Tibial nerve (tissue), 4 donors: ENCODE measurements at regions not wholly inside any gene's neighbourhood (a gene's known extent, or its start where the extent isn't known, plus 50 kb on each side); places are given as distances from the start of the nearest gene placed in this dataset.

Source experiments
- DNase-seq, 2 donors: peaks; one replicate each; pipeline ENCODE4 v3.0.0-alpha.2; 2019; ENCODE audit warnings: low spot score in 2 of 2
- H3K27ac ChIP-seq, 4 donors: fragments of 200-600 bp; sonication (generic) in 3 of 4; one replicate each; pipeline ENCODE4 v1.5.1; 2017 to 2019; ENCODE audit warnings: mild to moderate bottlenecking in 1 of 4
- H3K27me3 ChIP-seq, 2 donors: fragments of 200-600 bp; sonication (generic) in 1 of 2; one replicate each; pipeline versions ENCODE4 v1.5.1 to v1.6.0; 2017 to 2019
- H3K36me3 ChIP-seq, 3 donors: fragments of 200-600 bp; sonication (generic); one replicate each; pipeline ENCODE4 v1.5.1; 2018 to 2019
- H3K4me1 ChIP-seq, 4 donors: fragments of 200-600 bp; sonication (generic) in 3 of 4; one replicate each; pipeline ENCODE4 v1.5.1; 2017 to 2019
- H3K4me3 ChIP-seq, 4 donors: fragments of 200-600 bp; sonication (generic) in 3 of 4; one replicate each; pipeline ENCODE4 v1.5.1; 2017 to 2019; ENCODE audit warnings: mild to moderate bottlenecking in 1 of 4, moderate library complexity in 1 of 4
- H3K9me3 ChIP-seq, 4 donors: fragments of 200-600 bp; sonication (generic) in 3 of 4; one replicate each; pipeline ENCODE4 v1.5.1; 2017 to 2019
- CTCF ChIP-seq, 5 experiments: fragments of 200-600 bp in 3 of 5; fragments of 450-650 bp in 2 of 5; sonication (generic) in 3 of 5; IDR thresholded peaks; one replicate each; pipeline ENCODE4 v1.5.1; 2016 to 2019; ENCODE audit warnings: antibody characterized with exemption in 5 of 5, mild to moderate bottlenecking in 3 of 5, moderate library complexity in 2 of 5
- EP300 ChIP-seq, 2 donors: sonication (generic); formaldehyde crosslinking; IDR thresholded peaks; one replicate each; pipeline ENCODE4 v1.6.1; 2017; ENCODE audit warnings: antibody characterized with exemption in 2 of 2, mild to moderate bottlenecking in 1 of 2
- POLR2A ChIP-seq, 2 donors: fragments of 450-650 bp; IDR thresholded peaks; one replicate each; pipeline ENCODE4 v1.6.1; 2017; ENCODE audit warnings: antibody characterized with exemption in 2 of 2, mild to moderate bottlenecking in 2 of 2, moderate library complexity in 2 of 2
- WGBS, 2 donors: methylation state at CpG; one replicate each; pipeline ENCODE4 v1.1.5; 2018; 5-methylcytosine and 5-hydroxymethylcytosine counted together

- H3K4me1 ChIP-seq = no peaks in the 10 kb centered on the region
- no peak overlapping the region for H3K27ac ChIP-seq
- TF ChIP-seq POLR2A (IDR thresholded peaks at IDR 0.05) = no peak
- no peak for TF ChIP-seq CTCF (IDR thresholded peaks at IDR 0.05)
- TF ChIP-seq EP300 (IDR thresholded peaks at IDR 0.05) = no peak
- DNase-seq = no peak
- no peaks in the 10 kb centered on the region for H3K9me3 ChIP-seq
- H3K36me3 ChIP-seq = no peaks in the 10 kb centered on the region
- H3K4me3 ChIP-seq = no peak overlapping the region
- H3K27me3 ChIP-seq = no peaks in the 10 kb centered on the region
- 57 to 60% methylated on average over 4 of the region's 4 CpGs for WGBS, 2 donors
These were observed 76.0 kb upstream of the SRD5A3 start for GRCh38 chr4:55269995-55270394.

GRCh38 chr4:55270481-55270880 is 75.6 kb upstream of the SRD5A3 start:
- Histone ChIP-seq H3K27me3 (no peaks in the 10 kb centered on the region), H3K36me3 (no peaks in the 10 kb centered on the region), H3K4me3 (no peak overlapping the region), H3K4me1 (no peaks in the 10 kb centered on the region), H3K9me3 (no peaks in the 10 kb centered on the region), H3K27ac (no peak overlapping the region)
- WGBS, 2 donors = 75 to 80% methylated on average over 2 of the region's 2 CpGs
- no peak for TF ChIP-seq EP300 (IDR thresholded peaks at IDR 0.05)
- no peak for TF ChIP-seq POLR2A (IDR thresholded peaks at IDR 0.05)
- TF ChIP-seq CTCF (IDR thresholded peaks at IDR 0.05) = no peak
- no peak for DNase-seq

DNA sequence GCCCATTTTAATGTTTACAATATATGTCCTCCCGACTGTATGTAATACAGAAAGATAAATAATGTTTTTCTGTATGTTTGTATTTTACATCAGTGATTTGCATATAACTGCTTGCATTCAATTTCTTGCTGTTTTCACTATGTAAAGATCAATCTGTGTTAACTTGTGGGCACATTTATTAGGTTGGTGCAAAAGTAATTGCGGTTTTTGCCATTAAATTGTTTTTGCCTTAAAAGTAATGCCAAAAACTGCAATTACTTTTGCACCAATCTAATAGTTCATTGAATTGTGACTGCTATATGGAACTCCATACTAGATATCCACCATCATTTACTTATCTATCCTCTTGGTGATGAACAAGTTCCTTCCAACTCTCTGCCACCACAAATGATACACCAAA is 73.9 kb upstream of the SRD5A3 start:
- no peak for DNase-seq
- H3K27ac ChIP-seq = no peak overlapping the region
- no peak overlapping the region for H3K4me3 ChIP-seq
- H3K27me3 ChIP-seq = no peaks in the 10 kb centered on the region
- no peak for TF ChIP-seq EP300 (IDR thresholded peaks at IDR 0.05)
- no peak for TF ChIP-seq POLR2A (IDR thresholded peaks at IDR 0.05)
- TF ChIP-seq CTCF (IDR thresholded peaks at IDR 0.05) = no peak
- no peaks in the 10 kb centered on the region for H3K9me3 ChIP-seq
- H3K4me1 ChIP-seq = no peaks in the 10 kb centered on the region
- 74 to 81% methylated on average over 2 of the region's 2 CpGs for WGBS, 2 donors
- H3K36me3 ChIP-seq = no peaks in the 10 kb centered on the region

GRCh38 chr4:55272589-55272988 is 73.5 kb upstream of the SRD5A3 start:
- Histone ChIP-seq H3K4me3 (no peak overlapping the region), H3K36me3 (no peaks in the 10 kb centered on the region), H3K4me1 (no peaks in the 10 kb centered on the region), H3K27ac (no peak overlapping the region), H3K9me3 (no peaks in the 10 kb centered on the region), H3K27me3 (no peaks in the 10 kb centered on the region)
- WGBS, 2 donors = 87% methylated on average over 8 of the region's 8 CpGs
- no peak for DNase-seq
- no peak for TF ChIP-seq CTCF (IDR thresholded peaks at IDR 0.05)
- TF ChIP-seq POLR2A (IDR thresholded peaks at IDR 0.05) = no peak
- no peak for TF ChIP-seq EP300 (IDR thresholded peaks at IDR 0.05)

- TF ChIP-seq CTCF (IDR thresholded peaks at IDR 0.05) (no peak), EP300 (IDR thresholded peaks at IDR 0.05) (no peak), POLR2A (IDR thresholded peaks at IDR 0.05) (no peak)
- no peaks in the 10 kb centered on the region for H3K4me1 ChIP-seq
- H3K4me3 ChIP-seq = no peak overlapping the region
- H3K9me3 ChIP-seq = peaks cover 0 to 9% (median 0%) of the 10 kb centered on the region in 4 donors
- H3K27me3 ChIP-seq = no peaks in the 10 kb centered on the region
- H3K27ac ChIP-seq = no peak overlapping the region
- 95 to 99% methylated on average over 2 of the region's 2 CpGs for WGBS, 2 donors
- no peaks in the 10 kb centered on the region for H3K36me3 ChIP-seq
- no peak for DNase-seq
These were observed 69.0 kb upstream of the SRD5A3 start for GRCh38 chr4:55277011-55277410.
